HEK293T (cell line): ENCODE measurements at regions not wholly inside any gene's neighbourhood (a gene's known extent, or its start where the extent isn't known, plus 50 kb on each side); places are given as distances from the start of the nearest gene placed in this dataset.

ENCODE experiments used
- ARNT ChIP-seq: fragments of 450-650 bp; IDR thresholded peaks from 2 replicates; pipeline ENCODE4 v1.6.1; 2017; ENCODE audit warnings: mild to moderate bottlenecking
- ELF4 ChIP-seq: fragments of 450-650 bp; IDR thresholded peaks from 2 replicates; pipeline ENCODE4 v1.6.1; 2017; ENCODE audit warnings: antibody characterized with exemption
- FOXM1 ChIP-seq: fragments of 450-650 bp; IDR thresholded peaks from 2 replicates; pipeline ENCODE4 v1.6.1; 2017; ENCODE audit warnings: mild to moderate bottlenecking, borderline replicate concordance
- L3MBTL2 ChIP-seq: fragments of 450-650 bp; conservative IDR thresholded peaks from 2 replicates; pipeline ENCODE4 v1.6.1; 2016; ENCODE audit warnings: mild to moderate bottlenecking
- PKNOX1 ChIP-seq: fragments of 450-650 bp; IDR thresholded peaks from 2 replicates; pipeline ENCODE4 v1.6.1; 2016
- SUZ12 ChIP-seq: fragments of 450-650 bp; IDR thresholded peaks from 2 replicates; pipeline ENCODE4 v1.6.1; 2016; ENCODE audit warnings: mild to moderate bottlenecking
- TARDBP ChIP-seq: fragments of 450-650 bp; IDR thresholded peaks from 2 replicates; pipeline ENCODE4 v1.6.1; 2016
- ZNF384 ChIP-seq: fragments of 450-650 bp; IDR thresholded peaks from 2 replicates; pipeline ENCODE4 v1.6.1; 2016

- TF ChIP-seq ZNF384, result no peak
- no peak for TF ChIP-seq PKNOX1
- TF ChIP-seq ELF4, result no peak
- no peak for TF ChIP-seq L3MBTL2
- TF ChIP-seq ARNT, result no peak
- TF ChIP-seq SUZ12, result no peak
- TF ChIP-seq FOXM1, result no peak
- TF ChIP-seq TARDBP, result no peak
Measured at GRCh38 chr21:14688412-14688811, 142.3 kb upstream of the SAMSN1 start.
